Hippocampal formation (tissue), 2 donors: ENCODE measurements at regions not wholly inside any gene's neighbourhood (a gene's known extent, or its start where the extent isn't known, plus 50 kb on each side); places are given as distances from the start of the nearest gene placed in this dataset.
A peak's percentile ranks its signal among the peaks of the same experiment; 100 is the strongest.

Experiments
- DNase-seq, 2 donors: peaks; one replicate each; lab custom pipeline; 2025; lab: John Stamatoyannopoulos, UW

GRCh38 chr20:59431014-59431413, 130.6 kb downstream of the EDN3 start:
- DNase-seq = no peak

- DNase-seq = no peak
These were observed 134.5 kb downstream of the EDN3 start for GRCh38 chr20:59434960-59435359.

- DNase-seq = no peak
These were observed 135.1 kb downstream of the EDN3 start for GRCh38 chr20:59435518-59435917.

- no peak for DNase-seq
These were observed 137.2 kb downstream of the EDN3 start for GRCh38 chr20:59437601-59438031.

GRCh38 chr20:59438201-59438600, 137.8 kb downstream of the EDN3 start:
- DNase-seq = no peak

- DNase-seq = no peak
These were observed 138.8 kb downstream of the EDN3 start for GRCh38 chr20:59439243-59439642.

- no peak for DNase-seq
These were observed 140.9 kb downstream of the EDN3 start for GRCh38 chr20:59441306-59441705.

GRCh38 chr20:59441860-59442810, 141.7 kb downstream of the EDN3 start:
- no peak for DNase-seq

GRCh38 chr20:59443550-59443949, 143.1 kb downstream of the EDN3 start:
- DNase-seq = no peak

GRCh38 chr20:59446376-59446775, 146.0 kb downstream of the EDN3 start:
- DNase-seq = no peak

GRCh38 chr20:59448196-59448595, 147.8 kb downstream of the EDN3 start:
- no peak for DNase-seq

- DNase-seq = no peak
These were observed 148.5 kb downstream of the EDN3 start for GRCh38 chr20:59448851-59449444.

- no peak for DNase-seq
These were observed 150.7 kb downstream of the EDN3 start for GRCh38 chr20:59451066-59451630.

- DNase-seq = no peak
These were observed 151.2 kb downstream of the EDN3 start for GRCh38 chr20:59451641-59452040.

- no peak for DNase-seq
These were observed 151.5 kb upstream of the PHACTR3 start for GRCh38 chr20:59452856-59453255.

- DNase-seq = no peak
These were observed 150.4 kb upstream of the PHACTR3 start for GRCh38 chr20:59453759-59454560.

- peak; percentile 36 to 38 for DNase-seq
These were observed 148.7 kb upstream of the PHACTR3 start for GRCh38 chr20:59455402-59456341.

- no peak for DNase-seq
These were observed 147.7 kb upstream of the PHACTR3 start for GRCh38 chr20:59456342-59457279.

GRCh38 chr20:59458645-59459044, 145.7 kb upstream of the PHACTR3 start:
- no peak for DNase-seq

- DNase-seq = no peak
These were observed 144.8 kb upstream of the PHACTR3 start for GRCh38 chr20:59459586-59459985.
